SK-N-DZ (cell line): ENCODE measurements at regions not wholly inside any gene's neighbourhood (a gene's known extent, or its start where the extent isn't known, plus 50 kb on each side); places are given as distances from the start of the nearest gene placed in this dataset.
"Not testable (repeated sequence)": the region's sequence is repeated elsewhere in the genome, so short reads cannot be mapped to it uniquely, and the experiment has no call there.

ENCODE experiments used
- DNase-seq: peaks from one replicate; pipeline ENCODE4 v3.0.0-alpha.2; 2015; ENCODE audit warnings: low spot score

GRCh38 chr10:10755490-10755889 lies 262.2 kb upstream of the CELF2 start:
- no peak for DNase-seq

GRCh38 chr10:10758306-10758705 lies 259.4 kb upstream of the CELF2 start:
- DNase-seq = no peak

GRCh38 chr10:10759806-10760205 lies 257.9 kb upstream of the CELF2 start:
- not testable (repeated sequence) for DNase-seq

GRCh38 chr10:10765017-10765416 lies 252.7 kb upstream of the CELF2 start:
- DNase-seq = no peak

GRCh38 chr10:10772411-10772810 lies 245.3 kb upstream of the CELF2 start:
- no peak for DNase-seq

GRCh38 chr10:10772874-10773508 lies 244.7 kb upstream of the CELF2 start:
- no peak for DNase-seq

GRCh38 chr10:10774416-10774815 lies 243.3 kb upstream of the CELF2 start:
- DNase-seq = no peak

- DNase-seq = no peak
These were observed 241.3 kb upstream of the CELF2 start for GRCh38 chr10:10776363-10776762.

GRCh38 chr10:10777279-10777678 lies 240.4 kb upstream of the CELF2 start:
- no peak for DNase-seq

- DNase-seq = no peak
These were observed 239.9 kb upstream of the CELF2 start for GRCh38 chr10:10777723-10778122.

- DNase-seq = no peak
These were observed 238.7 kb upstream of the CELF2 start for GRCh38 chr10:10778959-10779358.

GRCh38 chr10:10779511-10779910 lies 238.2 kb upstream of the CELF2 start:
- DNase-seq = no peak

GRCh38 chr10:10780746-10781145 lies 236.9 kb upstream of the CELF2 start:
- DNase-seq = no peak

- no peak for DNase-seq
These were observed 235.1 kb upstream of the CELF2 start for GRCh38 chr10:10782603-10783002.

GRCh38 chr10:10785627-10786026 lies 232.0 kb upstream of the CELF2 start:
- no peak for DNase-seq

GRCh38 chr10:10786109-10787090 lies 231.3 kb upstream of the CELF2 start:
- no peak for DNase-seq

- DNase-seq = no peak
These were observed 230.1 kb upstream of the CELF2 start for GRCh38 chr10:10787586-10787985.

GRCh38 chr10:10788761-10789160 lies 228.9 kb upstream of the CELF2 start:
- no peak for DNase-seq

- DNase-seq = no peak
These were observed 225.8 kb upstream of the CELF2 start for GRCh38 chr10:10791869-10792268.

- DNase-seq = no peak
These were observed 225.0 kb upstream of the CELF2 start for GRCh38 chr10:10792681-10793080.

GRCh38 chr10:10794046-10794445 lies 223.6 kb upstream of the CELF2 start:
- DNase-seq = no peak

- DNase-seq = no peak
These were observed 222.9 kb upstream of the CELF2 start for GRCh38 chr10:10794791-10795191.
